ENCODE measurements at regions not wholly inside any gene's neighbourhood (a gene's known extent, or its start where the extent isn't known, plus 50 kb on each side); places are given as distances from the start of the nearest gene placed in this dataset.

DNA sequence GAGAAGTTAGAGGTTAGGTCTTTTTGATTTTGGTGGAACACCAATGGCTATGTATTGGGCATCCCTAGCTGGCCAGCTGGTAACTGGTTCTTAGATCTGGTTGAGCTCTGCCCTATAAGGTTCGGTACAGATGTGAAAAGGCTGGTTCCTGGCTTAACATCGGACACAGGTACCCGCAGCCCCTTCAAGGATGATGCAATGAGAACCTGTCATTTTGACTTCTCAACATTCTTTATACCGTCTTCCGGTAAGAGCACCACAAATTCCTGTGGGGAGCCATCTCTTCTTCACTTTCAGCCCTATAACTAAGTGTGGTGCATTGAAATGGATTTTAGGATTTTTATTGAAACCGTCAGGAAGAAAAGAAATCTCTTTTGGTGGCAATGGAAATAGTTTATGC, 222.8 kb downstream of the ADAMTS9 start:
- no peak for DNase-seq (ENCODE audit: low spot score)

DNA sequence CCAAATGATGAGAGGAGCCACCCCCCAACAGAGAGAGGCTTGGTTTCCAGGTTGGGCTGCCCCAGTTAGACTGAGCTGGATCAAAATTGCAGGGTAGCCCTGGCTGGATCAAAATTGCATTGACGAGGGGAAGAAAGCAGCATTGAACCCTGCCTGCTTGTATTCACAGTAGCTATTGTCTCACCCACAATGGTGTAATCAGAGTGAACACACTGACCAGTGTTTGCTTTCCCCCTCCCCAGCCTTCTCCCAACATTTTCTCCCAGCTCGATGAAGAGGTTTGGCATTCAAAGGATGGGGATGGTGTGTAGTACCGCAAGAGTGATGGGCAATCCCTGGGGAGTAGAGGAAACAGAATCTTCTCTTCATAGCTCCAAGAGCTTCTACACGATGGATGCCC, 223.8 kb downstream of the ADAMTS9 start:
- no peak for DNase-seq (ENCODE audit: low spot score)

DNA sequence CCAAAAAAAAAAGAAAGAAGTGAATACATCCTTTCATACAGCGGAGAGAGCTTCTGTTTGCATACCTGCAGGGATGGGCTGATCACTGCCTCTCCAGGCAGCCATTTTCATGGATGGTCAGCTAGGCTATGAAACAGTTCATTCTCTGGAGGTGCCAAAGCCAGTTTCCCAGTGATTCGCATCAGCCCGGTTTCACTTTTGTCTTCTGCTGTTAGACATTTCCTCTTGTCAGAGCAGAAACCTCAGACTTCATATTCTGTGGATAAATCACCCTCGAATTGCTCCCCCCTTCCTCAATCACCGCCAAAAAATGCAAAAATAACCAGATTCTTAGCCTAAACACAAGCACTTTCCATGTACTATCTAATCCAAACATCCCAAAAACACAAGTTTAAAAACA, 225.6 kb downstream of the ADAMTS9 start:
- no peak for DNase-seq (ENCODE audit: low spot score)

DNA sequence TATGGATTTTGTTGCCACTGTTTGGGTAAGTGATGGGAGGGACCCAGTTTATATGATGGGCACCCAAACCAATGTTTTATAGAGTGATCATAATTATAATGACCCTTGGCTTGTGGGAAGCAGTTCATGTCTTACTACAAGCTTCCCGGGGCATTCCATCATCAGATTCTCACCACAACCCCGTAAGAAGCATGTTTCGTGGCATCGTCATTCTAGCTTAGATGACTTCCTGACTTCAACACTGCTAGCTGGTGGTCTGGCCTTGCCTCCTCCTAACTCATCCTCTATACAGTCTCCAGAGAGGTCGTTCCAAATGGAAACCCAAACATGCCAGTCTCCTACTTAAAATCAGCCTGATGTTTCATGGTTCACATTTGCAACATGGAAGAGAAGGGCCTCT, 226.9 kb downstream of the ADAMTS9 start:
- no peak for DNase-seq (ENCODE audit: low spot score)

DNA sequence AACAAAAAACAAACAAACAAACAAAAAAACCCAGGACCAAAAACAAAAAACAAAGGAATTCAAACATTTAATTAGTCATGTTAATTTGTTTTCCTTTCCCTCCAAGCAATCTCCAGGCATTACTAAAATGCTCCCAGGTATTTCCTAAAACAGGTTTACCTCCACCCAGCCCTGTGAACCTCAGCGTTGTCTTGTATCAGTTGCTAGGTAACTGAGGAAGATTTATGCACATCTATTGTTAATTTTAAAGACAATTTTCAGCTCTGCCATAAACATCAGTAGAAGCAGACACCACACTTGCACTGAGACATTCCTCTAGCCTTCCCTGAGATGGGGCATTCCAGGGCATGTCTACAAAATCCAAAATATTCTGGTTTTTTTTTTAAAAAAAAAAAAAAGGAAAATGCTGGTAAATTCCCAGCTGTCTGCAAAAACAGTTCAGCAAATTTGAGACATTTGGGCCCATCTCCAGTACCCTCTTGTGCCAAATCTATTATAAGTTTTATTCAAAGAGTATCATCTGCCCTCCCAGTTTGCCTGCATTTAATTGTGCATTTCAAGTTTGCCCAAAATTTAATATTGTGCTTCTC, 227.6 kb downstream of the ADAMTS9 start:
- DNase-seq (ENCODE audit: low spot score): no peak

DNA sequence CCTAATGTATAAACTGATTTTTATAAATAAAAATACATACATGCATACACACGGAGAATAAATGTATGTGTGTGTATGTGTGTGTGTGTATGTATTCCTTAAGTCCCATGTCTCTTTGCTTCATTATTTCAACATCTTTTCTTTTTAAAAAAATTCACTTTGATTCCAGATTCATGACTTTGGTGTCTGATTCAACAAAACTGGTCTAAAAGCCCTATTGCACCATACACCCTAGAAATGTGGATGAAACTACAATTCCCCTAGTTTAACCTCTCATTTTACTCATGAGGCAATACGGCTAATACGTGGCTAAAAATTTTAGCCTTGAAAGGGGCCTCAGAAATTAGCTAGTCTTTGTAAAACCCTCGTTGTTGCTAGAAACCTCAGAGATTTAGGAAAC, 228.1 kb downstream of the ADAMTS9 start:
- DNase-seq (ENCODE audit: low spot score): no peak

DNA sequence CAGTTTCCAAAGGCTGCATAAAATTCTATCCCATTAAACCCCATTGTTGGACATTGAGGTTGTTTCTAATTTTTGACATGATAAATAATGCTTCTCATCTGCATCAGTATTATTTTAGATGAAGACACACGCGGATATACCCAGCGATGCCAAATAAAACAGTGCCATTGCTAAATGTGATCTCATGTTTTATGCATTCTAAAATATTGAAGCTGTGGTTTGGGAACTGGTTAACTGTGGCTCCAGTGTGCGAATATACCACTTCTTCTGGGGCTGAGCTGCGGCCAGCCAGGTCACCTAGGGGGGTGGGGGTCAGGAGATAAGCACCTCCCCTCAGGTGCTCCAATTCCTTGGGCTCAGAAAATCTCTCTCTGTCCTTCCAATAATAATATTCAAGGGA, 230.0 kb downstream of the ADAMTS9 start:
- DNase-seq (ENCODE audit: low spot score): no peak

DNA sequence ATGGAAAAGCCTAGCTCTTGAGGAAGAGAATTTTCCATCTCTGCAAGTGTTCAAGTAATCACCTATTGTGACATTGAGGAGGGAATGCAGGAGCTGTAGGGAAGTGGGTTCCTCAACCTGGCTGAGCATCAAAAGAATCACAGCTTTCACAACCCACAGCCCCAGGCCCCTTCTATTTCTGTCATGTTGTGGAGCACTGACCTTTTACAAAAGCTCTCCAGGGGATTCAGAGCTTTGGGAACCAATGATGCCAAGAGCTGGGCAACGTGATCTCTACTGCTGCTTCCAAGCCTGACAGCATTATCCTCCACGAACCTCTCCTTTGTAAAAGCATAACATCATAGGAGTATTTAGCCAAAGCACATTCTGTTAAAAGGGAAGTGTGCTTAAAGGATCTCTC, 231.1 kb downstream of the ADAMTS9 start:
- no peak for DNase-seq (ENCODE audit: low spot score)

DNA sequence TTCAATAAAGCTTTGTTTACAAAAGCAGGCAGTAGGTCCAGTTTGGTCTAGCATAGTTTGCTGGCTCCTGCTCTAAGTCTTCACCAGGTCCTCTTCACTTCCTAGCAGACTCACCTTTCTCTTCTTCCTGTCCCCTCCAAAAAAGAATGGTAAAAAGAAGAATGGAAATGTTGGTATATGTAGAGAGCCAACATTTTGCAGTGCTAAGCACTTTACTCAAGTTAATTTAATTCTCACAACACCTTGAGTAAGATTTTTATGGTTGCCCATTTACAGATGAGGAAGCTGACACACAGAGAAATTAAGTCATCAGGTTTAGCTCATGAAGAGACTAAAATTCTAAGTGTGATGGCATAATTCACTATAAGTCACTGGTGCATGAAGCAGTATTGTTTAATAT, 230.1 kb upstream of the PRICKLE2 start:
- no peak for DNase-seq (ENCODE audit: low spot score)

DNA sequence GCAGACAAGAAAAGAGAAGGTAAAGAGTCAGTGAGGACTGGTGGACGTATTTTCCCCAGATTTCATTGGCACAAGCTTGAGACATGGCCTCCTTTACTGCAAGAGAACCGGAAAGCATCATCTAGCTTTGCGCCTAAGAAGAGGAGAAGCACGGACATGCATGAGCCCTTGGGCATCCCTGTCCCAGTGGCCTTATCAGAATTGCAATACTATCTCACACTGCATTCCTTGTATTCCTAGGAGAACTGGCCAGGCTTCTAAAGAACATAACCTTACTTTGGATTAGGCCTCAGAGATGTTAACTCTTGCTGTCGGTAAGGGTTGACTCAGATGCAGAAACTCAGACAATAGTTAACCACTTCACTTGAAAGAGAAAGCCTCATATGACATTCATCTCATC, 229.5 kb upstream of the PRICKLE2 start:
- no peak for DNase-seq (ENCODE audit: low spot score)

DNA sequence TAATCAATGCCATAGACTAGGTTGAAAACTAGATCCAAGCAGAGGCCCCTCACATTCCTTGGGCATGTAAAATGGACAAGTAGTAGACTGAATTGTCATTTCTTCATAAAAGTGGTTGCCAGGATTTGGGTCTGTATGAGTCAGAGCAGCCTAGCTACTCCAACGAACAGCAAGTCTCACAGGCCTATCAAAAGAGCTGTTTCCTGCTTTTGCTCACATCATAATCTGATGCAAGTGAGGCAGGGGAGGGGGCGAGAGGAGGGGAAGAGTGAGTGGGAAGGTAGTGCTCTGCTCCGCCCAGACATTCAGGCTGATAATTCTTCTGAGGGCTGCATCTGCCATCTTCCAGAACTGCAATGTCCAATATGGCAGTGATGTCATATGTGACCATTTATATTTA, 228.9 kb upstream of the PRICKLE2 start:
- DNase-seq (ENCODE audit: low spot score): no peak

DNA sequence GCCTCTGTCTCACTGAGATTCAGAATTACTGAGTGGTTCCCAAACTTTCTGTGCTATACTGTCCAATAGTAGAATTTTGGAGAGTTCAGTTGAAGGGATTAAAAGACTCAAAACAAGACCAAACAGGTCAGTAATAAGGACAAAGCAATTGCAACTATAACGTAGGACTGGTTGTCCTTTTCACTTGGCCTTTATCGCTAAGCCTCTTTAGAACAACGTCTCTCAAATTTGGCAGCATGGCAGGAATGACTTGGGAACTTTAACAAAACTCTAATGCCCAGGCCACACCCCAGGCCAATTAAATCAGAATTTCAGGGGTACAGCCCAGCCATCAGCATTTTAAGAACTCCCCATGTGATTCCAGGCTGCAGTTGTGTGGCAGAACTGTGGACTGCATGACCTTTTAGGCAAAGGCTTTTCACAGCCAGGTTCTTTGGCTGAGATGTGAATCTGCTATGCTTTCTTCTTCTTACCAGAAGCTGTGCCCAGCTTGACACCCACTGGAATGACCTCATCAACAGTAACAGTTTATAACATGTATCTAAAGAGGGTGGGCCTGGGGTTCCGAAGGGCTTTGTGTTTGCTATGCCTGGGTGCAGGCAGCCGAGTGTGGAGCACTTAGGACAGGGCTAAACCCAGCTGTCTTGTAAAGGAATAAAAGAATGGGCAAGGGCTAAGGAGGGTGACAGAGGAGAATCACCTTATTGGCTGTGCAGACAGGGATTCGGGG, 226.2 kb upstream of the PRICKLE2 start:
- no peak for DNase-seq (ENCODE audit: low spot score)

DNA sequence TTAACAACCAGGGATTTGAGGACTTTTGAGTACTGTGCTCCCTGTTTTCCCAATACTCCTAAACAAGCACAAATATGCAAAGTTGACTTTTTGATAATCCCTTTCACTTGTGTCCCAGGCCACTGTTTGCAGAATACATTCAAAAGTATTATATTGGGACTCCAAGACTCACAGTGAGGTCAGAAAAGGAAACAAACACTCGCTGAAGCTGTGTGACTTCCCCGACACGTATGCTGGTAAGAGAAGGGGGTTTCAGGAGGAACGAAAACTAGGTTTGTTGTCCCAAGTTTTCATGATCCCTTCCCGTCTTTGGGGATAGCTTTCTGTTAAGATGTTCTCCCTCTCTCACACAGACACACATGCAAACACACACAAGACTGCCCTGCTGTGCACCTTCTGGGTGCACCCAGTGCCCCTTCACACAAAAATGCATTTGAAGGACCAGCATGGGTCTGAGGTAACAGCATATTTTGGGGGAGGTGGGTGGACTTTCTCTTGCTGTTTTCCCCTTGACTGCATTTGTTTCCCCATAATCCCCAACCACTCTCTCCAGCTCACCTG, 225.2 kb upstream of the PRICKLE2 start:
- no peak for DNase-seq (ENCODE audit: low spot score)

DNA sequence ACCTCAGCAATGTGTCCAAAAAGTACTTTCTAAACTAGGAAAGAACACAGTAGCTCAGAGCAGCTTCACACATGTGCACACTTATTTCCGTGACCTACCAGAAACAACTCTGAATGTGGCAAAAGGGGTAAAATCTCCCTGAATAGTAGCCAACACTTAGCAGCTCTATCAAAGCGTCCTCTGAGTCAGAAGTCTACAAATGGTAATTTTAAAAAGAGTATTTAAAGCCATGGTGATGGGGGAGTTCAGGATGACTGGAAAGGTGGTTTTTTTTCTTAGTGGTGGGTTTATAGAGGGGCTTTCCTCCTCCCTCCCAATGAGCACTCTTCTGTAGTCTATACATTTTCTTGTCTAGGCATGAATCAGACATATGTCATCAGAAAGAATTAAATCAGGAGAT, 223.8 kb upstream of the PRICKLE2 start:
- no peak for DNase-seq (ENCODE audit: low spot score)

DNA sequence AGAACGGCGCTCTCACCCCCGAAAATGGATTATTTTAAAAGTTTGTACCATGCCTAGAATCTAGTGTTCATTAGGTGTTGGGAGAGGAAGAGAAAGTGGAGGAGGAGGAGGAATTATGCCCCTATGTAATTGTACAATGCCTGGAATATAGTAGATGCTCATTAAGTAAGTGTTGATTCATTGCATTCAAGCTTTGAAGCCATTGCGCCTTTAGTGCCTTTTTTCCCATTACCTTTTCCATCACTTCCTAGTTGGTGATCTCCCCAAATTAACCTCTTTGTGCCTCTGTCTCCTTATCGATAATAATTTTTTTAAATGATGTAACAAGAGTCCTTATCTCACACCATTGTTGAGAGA, 220.7 kb upstream of the PRICKLE2 start:
- DNase-seq (ENCODE audit: low spot score): no peak

DNA sequence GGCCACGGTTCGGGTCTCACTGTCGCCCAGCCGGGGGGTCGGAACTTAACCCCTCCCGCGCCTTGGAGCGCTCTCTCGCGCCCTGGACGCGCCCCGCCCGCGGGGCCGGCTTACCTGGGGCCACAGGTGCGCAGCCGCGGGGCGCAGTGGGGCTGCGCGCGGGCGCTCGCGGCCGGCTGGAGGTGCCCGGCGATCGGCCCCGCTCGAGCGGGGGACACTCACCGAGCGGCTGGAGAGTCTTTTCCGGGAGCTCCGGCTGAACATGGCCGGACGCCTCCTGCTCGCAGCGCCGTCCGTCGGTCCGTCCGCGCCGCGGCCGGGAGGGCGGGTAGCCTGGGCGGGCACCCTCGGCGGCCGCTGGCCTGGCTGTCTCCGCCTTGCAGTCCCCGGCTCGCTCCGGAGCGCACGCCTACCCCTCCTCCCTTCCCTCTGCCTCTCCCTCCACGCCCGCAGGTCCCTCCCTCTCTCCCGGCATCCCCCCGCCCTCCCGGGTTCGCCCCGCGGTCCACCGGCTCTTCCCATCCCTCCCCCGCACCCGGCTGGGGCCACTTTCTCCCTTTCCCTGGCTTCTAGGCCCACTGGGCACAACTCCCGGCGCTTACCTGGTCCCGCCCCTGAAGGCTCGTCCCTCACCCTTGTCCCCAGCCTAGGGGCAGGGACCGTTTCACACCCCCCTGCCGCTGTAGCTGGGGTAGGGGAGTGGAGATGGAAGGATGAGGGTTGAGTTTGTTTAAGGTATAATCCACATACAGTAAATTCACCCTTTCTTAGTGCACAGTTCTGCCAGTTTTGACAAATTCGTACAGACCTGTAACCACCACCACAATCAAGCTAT, 220.1 kb upstream of the PRICKLE2 start:
- no peak for DNase-seq (ENCODE audit: low spot score)

DNA sequence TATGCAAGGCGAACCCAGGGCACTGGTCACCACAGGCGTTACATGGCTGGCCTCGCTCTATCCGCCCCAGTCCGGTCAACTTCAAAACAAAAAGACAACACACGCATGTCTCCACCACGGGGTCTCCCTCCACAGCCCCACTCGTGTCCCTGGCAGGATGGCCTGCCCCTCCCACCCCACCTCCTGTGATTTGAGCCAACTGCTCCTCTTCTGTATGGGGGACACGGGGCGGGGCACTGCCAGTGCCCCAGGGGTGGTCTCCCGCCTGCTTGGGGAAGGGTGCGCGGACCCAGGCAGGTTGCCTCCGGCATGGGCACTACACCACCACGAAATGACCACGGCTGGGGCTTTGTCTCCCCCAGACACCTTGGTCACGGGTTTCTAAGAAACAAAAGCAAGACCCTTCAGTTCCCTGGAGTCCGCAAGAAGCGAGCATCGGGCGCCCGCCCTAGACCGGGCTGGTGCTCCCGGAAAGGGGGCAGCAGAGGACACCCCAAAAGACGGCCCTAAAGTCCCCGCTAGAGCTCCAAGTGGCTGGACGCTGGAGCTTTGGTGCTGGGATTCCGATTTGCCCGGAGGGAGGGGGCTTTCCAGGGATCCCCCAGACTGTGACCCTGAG, 219.3 kb upstream of the PRICKLE2 start:
- DNase-seq (ENCODE audit: low spot score): no peak

DNA sequence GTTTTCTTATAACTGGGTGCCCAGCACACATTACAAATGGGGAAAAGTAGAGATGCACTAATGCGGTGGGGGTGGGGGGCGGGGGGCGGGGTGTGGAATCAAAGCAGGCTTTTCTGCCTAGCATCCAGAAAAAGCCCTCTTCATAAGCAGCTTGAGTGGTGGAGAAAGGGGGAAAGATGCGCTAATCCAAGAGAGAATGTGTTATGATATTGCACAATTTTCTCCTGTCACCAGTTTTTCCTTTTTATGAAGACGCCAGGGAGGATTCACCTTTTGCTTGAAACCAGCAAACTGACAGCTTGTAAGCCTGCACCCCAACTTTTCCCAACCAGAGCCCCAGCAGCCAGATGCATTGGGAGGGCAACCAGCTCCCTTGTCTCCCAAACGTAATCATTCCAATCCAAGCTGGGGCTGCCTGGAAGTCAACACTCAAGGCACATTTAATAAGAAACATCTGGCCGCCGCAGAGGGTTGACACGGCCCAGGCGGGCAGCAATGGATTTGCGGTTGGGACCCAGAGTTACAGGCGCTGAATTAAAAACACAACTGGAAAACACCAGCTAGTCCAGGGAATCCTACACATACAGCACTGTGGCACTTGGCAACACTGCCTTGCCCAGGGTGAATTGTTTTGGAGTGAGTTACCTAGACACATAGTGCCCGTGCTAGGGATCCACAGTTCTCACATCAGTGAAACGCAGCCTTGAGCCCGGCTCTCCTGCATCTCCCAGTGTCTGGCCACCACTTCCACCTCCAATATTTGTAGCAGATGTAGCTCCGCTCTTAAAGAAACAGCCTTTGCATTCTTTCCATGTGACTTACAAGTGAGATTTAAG, 218.5 kb upstream of the PRICKLE2 start:
- DNase-seq (ENCODE audit: low spot score): no peak

DNA sequence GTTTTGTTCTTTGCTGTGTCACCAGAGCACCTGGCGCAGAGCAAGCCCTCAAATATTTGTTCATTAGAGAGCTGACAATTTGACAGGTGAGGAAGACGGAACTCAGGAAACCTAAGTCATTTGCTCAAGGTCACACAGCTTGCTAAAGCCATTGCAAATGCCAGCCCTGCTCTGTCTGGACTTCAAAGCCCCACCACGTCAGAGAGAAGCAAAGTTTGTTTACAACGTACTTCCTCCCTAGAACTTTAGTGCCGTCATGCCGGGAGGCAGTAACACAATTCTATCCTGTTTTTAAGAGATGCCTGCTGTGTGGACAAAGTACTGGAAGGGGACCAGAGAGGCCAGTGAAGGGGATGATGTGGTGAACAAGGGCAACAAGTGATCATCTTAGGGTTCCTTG, 216.6 kb upstream of the PRICKLE2 start:
- no peak for DNase-seq (ENCODE audit: low spot score)

DNA sequence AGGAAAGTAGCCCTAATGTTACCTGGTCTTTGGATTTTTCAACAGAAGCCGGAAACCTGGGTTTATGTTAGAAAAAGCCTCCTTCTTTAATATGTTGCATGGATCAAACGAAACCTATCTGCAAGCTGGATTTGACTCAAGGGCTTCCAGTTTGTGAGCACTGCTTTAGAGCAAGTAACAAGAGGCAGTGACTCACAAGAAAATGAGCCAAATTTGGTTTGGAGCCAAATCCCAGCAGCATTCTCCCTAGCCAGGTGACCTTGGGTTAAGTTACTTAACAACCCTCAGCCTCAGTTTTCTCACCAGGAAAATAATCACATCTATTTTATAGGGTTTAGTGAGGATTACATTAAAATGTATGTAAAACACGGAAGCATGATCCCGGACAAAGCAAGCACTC, 215.2 kb upstream of the PRICKLE2 start:
- no peak for DNase-seq (ENCODE audit: low spot score)

DNA sequence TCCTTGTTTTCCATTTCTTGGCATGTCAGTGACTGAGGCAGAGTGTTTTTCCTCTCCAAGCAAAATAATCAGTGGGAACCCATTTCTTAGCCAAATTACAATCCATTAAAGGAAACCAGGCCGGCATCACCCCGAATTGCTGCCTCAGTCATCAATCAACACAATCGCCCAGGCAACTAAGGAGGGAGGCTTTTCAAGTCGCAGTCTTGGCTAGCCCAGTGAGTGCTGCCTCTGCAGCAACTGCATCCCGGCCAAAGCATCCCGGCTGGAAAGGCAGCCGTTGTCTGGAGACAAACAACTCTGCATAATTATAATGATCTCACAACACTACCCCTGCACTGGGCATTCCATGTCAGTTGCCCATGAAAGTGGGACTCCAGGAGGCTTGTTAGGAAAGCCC, 213.5 kb upstream of the PRICKLE2 start:
- DNase-seq (ENCODE audit: low spot score): no peak

DNA sequence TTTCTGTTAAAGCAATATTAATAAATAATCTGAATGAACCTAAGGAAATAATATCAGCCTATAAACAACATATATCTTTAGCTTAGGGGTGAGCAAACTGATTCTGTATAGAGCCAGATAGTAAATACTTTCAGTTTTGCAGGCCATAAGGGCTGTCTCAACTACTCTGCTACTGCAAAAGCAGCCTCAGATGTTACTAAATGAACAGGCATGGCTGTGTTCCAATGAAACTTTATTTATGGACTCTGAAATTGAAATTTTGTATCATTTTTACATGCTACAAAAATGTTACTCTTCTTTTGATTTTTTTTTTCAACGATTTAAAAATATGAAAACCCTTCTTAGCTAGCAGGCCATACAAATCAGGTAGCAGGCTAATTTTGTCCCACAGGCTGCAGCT, 212.8 kb upstream of the PRICKLE2 start:
- DNase-seq (ENCODE audit: low spot score): no peak
